Progenitor cell of endocrine pancreas (in vitro differentiated cells): ENCODE measurements at regions not wholly inside any gene's neighbourhood (a gene's known extent, or its start where the extent isn't known, plus 50 kb on each side); places are given as distances from the start of the nearest gene placed in this dataset.
A peak's percentile ranks its signal among the peaks of the same experiment; 100 is the strongest.

Experiments
- DNase-seq: peaks from one replicate; pipeline ENCODE4 v3.0.0; 2021; ENCODE audit warnings: low spot score; ENCODE audit not compliant: unreplicated experiment
- H3K27ac Mint-ChIP-seq: 2 replicates; pipeline ENCODE4 v1.8.0; 2021; ENCODE audit warnings: mild to moderate bottlenecking, moderate library complexity, mixed read lengths
- H3K27me3 Mint-ChIP-seq: 2 replicates; pipeline ENCODE4 v1.8.0; 2021; ENCODE audit warnings: mixed read lengths
- H3K36me3 Mint-ChIP-seq: 2 replicates; pipeline ENCODE4 v1.8.0; 2022; ENCODE audit warnings: mixed read lengths; ENCODE audit not compliant: insufficient read depth
- H3K4me1 Mint-ChIP-seq: 2 replicates; pipeline ENCODE4 v1.8.0; 2021; ENCODE audit warnings: low read depth, mixed read lengths
- H3K4me3 Mint-ChIP-seq: 2 replicates; pipeline ENCODE4 v1.8.0; 2021; ENCODE audit warnings: low read depth, mild to moderate bottlenecking, moderate library complexity, mixed read lengths
- H3K9me3 Mint-ChIP-seq: 2 replicates; pipeline ENCODE4 v1.8.0; 2021; ENCODE audit warnings: low read depth, mixed read lengths
- TF ChIP-seq, protein P1 (sequence below): fragments of 200-600 bp; sonication (generic); IDR thresholded peaks from one replicate; pipeline ENCODE4 v1.5.0; 2021; ENCODE audit warnings: antibody characterized with exemption, mild to moderate bottlenecking; ENCODE audit not compliant: unreplicated experiment

GRCh38 chr12:124416516-124417395 is 121.9 kb downstream of the RFLNA start:
- Mint-ChIP-seq H3K4me1 (no peaks in the 10 kb centered on the region), H3K27me3 (no peaks in the 10 kb centered on the region), H3K27ac (no peak overlapping the region), H3K4me3 (no peak overlapping the region), H3K9me3 (no peaks in the 10 kb centered on the region), H3K36me3 (peaks cover 43% of the 10 kb centered on the region)
- TF ChIP-seq, protein P1, sequence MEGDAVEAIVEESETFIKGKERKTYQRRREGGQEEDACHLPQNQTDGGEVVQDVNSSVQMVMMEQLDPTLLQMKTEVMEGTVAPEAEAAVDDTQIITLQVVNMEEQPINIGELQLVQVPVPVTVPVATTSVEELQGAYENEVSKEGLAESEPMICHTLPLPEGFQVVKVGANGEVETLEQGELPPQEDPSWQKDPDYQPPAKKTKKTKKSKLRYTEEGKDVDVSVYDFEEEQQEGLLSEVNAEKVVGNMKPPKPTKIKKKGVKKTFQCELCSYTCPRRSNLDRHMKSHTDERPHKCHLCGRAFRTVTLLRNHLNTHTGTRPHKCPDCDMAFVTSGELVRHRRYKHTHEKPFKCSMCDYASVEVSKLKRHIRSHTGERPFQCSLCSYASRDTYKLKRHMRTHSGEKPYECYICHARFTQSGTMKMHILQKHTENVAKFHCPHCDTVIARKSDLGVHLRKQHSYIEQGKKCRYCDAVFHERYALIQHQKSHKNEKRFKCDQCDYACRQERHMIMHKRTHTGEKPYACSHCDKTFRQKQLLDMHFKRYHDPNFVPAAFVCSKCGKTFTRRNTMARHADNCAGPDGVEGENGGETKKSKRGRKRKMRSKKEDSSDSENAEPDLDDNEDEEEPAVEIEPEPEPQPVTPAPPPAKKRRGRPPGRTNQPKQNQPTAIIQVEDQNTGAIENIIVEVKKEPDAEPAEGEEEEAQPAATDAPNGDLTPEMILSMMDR, result no peak
- no peak for DNase-seq

GRCh38 chr12:124415064-124415463 is 120.2 kb downstream of the RFLNA start:
- Mint-ChIP-seq H3K27me3 (no peaks in the 10 kb centered on the region), H3K4me3 (no peak overlapping the region), H3K36me3 (peaks cover 36% of the 10 kb centered on the region), H3K27ac (peak overlapping the region; percentile 37), H3K9me3 (no peaks in the 10 kb centered on the region), H3K4me1 (peaks cover 3% of the 10 kb centered on the region)
- TF ChIP-seq, protein P1, result no peak
- DNase-seq, result no peak

GRCh38 chr12:124413915-124414314 is 119.0 kb downstream of the RFLNA start:
- H3K27ac Mint-ChIP-seq, result no peak overlapping the region
- no peak overlapping the region for H3K4me3 Mint-ChIP-seq
- H3K27me3 Mint-ChIP-seq, result no peaks in the 10 kb centered on the region
- TF ChIP-seq, protein P1, result no peak
- peaks cover 26% of the 10 kb centered on the region for H3K36me3 Mint-ChIP-seq
- no peak for DNase-seq
- peaks cover 3% of the 10 kb centered on the region for H3K4me1 Mint-ChIP-seq
- no peaks in the 10 kb centered on the region for H3K9me3 Mint-ChIP-seq

DNA sequence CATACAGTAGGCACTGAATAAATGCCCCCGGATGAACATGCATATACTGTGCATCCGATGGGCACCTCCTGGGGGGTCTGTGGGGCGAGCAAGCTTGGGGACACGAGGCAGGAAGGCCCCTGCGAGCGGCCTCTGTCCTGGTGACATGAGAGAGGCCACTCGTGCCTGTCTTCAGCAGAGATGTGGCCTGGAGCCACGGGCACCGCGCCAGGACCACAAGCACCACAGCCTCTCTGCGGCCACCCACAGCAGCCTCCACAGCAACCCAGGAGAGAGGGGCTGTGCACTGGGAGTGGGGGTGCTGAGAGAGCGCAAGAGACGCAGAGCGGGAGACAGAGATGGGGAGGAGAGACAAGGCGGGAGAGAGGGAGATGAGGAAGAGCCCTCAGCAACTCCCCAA is 118.5 kb downstream of the RFLNA start:
- Mint-ChIP-seq H3K9me3 (no peaks in the 10 kb centered on the region), H3K4me1 (peaks cover 3% of the 10 kb centered on the region), H3K4me3 (no peak overlapping the region), H3K27ac (no peak overlapping the region), H3K36me3 (peaks cover 24% of the 10 kb centered on the region), H3K27me3 (no peaks in the 10 kb centered on the region)
- TF ChIP-seq, protein P1, result no peak
- DNase-seq, result no peak

DNA sequence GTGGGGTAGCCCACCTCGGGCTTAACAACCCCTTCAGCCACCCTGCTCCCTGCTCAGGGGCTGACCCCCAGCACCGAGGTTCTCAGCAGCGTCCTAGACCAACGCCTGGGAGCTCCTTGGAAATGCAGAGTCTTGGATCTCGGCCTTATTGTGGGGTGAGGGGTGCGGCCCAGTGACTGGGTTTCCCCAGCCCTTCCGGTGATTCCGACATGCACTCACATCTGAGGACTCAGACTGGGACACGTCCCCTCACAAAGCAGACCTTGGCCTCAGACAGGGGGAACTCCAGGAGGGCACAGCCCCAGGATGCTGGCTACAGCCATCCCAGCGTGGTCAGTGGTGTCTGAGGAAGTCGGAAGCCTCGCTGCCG is 117.7 kb downstream of the RFLNA start:
- Mint-ChIP-seq H3K27me3 (no peaks in the 10 kb centered on the region), H3K4me1 (peaks cover 3% of the 10 kb centered on the region), H3K9me3 (no peaks in the 10 kb centered on the region), H3K27ac (no peak overlapping the region), H3K36me3 (peaks cover 19% of the 10 kb centered on the region), H3K4me3 (no peak overlapping the region)
- TF ChIP-seq, protein P1, result no peak
- DNase-seq, result no peak
